NCI-H187 (cell line): ENCODE measurements at regions not wholly inside any gene's neighbourhood (a gene's known extent, or its start where the extent isn't known, plus 50 kb on each side); places are given as distances from the start of the nearest gene placed in this dataset.

Experiments
- DNase-seq, 2 experiments: peaks; one replicate each; lab custom pipeline; 2025; lab: John Stamatoyannopoulos, UW

DNA sequence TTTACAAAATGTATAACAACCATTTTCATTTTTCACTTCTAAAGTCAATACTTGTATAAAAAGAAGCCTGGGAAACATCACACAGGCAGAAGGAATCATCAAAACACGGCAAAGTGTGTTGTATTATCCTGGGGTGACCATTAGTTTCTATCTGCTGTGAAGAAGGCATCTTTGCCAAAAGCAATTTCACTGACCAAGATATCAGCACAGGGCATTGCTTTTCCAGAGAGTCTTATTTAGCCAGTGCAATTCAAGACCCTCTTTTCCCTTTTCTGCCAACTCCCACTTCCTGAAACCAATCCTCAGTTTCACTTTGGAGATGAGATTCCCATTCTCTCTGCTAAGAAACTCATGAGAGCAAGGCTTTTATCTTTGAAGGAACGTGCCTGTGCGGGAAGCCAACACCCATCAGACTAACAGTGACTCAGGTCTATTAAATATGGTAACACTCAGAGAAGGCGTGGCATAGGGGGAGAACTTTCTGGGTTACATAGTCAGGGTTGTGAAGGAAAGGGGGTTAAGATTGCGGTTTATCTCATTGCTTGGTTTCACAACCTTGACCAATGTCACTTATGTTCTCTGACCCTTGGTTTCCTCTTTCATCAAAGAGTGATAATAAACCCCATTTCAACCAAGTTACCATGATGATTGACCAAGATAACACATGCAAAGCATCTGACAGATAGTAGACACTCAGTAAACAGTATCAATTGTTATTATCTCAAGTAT lies 666.9 kb upstream of the KLF4 start:
- no peak for DNase-seq

DNA sequence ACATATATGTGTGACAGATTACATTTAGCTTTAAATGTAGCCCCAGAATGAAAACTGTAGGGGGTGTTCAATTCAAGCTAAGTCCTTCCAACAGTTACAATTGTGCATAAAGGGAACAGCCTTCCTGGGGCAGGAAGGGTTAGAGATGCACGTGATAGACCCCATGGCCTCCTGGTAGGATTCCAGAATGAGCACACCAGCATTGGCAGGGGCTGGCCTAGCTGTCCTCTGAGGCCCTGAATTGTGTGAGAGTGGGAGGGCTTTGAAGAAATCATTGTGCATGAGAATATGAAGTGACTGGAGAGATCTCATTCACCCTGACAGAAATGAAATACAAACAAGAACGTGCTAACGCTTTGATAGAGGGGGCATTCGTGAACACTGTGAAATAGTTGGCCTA lies 663.8 kb upstream of the KLF4 start:
- no peak for DNase-seq

DNA sequence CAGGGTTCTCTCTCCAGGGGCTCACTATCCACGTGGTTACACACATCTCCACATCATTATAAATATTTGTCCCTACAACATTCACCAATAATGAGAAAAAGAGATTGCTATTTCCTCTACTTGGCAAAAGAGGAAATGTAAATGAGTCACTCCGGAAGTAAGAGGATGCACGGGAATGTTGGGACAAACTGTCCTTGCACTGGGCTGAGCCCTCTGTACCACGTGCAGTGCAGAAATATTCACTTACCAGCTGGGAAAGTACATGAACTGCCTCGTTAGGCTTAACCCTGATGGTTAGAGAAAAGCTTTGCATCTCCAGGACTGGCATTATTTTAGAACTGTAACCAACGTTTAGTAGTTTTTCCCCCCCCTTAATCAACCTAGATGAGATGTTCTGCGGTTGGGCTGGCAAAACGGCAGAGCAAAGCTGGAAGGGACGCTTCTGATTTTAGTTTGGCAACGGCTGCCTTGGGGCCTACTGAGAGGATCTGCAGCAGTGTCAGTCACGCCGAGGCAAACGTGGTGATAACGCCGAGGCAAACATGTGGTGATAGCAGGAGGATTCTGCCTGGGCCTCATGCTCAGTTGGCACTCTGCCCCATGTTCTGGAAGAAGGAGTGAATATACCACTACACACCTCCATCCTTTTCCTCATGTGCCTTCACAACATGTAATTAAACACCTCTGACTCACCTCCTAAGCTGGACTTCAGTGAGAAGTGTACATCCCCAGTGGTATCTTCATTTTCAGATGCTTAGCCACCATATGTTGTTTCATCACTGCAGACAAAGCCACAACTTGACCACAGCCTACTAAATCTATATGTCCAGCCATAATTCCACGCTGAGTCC lies 661.4 kb upstream of the KLF4 start:
- DNase-seq = no peak

DNA sequence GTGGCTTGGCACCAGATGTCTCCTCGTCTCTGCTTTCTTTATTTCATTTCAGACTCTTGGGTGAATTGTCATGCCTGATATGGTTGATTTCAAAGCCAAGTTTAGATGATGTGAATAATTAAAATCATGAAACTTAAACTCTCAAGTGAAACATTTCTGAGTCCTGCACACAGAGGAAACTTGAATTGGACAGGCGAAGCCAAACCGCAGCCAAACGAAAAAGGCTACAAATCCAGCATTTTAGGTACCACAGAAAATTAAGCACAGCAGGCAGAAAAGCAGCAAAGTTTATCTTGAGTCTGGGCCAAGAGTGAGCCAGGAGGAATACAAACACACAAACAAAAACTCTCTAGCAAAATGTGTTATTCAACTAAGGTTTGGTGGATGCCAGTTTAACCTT lies 659.8 kb upstream of the KLF4 start:
- DNase-seq = no peak

DNA sequence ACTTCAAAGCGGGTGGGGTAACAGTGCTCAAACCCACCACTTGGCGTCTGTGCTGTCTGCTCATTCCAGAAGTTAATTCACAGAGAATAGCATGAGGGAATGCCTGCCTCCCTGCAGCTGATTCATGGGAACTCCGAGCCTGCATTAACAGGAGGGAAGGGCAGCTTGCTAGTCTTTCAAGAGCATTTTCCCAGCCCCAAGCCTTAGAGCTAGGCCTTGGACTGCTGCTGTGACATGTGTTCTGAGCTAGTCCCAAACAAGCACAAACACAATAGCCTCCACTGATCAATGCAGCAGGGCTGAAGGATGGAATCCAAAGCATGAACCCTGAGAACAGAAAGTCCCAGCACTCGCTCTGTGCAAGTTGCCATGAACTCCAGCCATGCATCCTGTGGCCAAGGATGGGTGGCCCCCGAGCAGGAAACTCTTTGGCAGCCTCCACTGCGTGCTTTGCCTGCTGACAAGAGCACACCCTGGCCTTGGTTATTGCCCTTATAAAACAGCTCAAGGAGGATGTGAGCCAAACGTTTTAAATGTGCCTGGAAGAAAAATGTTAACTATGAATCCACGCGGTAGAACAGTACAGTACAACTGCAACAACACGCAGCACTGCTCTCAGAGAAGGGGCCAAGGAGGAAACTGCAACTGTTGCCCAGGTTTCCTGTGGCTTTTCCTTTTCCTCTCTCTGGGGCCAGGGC lies 653.1 kb upstream of the KLF4 start:
- DNase-seq = no peak

DNA sequence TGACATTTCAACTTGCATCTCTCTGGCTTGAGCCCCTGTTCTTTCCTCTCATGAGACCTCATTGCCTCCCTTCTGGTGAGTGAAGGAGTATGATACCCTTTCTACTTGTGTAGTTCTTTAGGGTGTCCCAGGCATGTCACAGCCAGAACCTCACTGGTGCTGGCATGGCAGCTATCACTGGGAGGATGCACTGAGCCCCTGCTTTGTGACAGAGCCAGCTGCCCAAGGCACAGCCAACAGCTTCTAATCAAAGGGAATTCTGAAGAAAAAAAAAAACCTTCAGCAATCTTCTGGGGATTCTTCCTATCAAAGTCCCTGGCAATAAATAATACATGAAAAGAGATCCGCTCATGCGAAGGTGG lies 652.6 kb upstream of the KLF4 start:
- DNase-seq = no peak

DNA sequence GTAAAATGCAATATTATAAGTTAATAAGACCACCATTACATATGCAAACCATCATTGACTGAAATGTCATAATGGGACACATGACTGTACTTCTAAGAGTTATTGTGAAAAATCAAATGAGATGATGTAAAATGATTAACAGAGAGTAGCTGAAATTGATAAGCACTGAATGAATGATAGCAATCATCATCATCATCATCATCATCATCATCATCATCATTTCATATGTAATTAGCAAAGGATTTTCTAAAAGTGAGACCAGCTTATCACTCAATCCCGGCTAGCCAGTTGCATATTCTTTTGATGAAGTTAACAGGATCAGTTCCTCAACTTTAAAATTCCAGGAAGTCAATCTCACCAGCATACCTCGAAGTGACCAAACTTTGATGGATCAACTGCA lies 650.3 kb upstream of the KLF4 start:
- DNase-seq = no peak

DNA sequence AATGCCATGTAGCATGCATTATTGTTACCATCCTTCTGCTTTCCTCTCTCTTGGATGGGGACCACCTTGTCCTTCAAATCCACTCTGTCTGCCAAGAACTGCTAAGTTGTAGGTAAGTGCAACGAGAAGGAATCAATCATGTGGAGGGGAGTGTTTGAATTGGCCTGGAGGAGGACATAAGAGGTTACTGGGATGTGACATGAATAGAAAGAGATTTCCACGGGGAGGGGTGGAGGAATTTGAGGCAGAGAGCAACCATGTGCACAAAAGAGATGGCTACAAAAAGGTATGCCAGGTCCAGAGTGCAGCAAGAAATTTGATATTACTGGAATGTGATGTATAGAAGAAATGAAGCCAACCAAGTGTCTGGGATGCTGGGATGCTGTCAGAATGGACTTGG lies 648.9 kb upstream of the KLF4 start:
- DNase-seq = peak in 1 of 2 experiments; percentile 3

DNA sequence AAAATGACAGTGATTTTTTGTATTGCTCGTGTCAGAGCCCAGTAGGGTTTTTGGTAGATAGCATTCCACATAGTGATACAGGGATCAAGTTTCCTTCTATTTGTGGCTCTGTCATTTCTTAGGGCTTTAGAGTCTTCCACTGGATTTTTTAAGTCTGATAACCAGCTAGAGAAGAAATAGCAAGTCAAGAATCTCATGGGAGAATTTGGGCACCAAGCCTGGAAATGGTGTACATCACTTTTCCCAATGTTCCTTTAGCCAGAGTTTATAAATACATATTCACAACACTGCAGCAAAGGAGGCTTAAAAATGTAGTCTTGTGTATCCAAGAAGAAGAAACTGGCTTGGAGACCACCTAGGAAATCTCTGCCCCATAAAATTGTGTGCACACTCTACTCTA lies 647.1 kb upstream of the KLF4 start:
- DNase-seq = no peak

DNA sequence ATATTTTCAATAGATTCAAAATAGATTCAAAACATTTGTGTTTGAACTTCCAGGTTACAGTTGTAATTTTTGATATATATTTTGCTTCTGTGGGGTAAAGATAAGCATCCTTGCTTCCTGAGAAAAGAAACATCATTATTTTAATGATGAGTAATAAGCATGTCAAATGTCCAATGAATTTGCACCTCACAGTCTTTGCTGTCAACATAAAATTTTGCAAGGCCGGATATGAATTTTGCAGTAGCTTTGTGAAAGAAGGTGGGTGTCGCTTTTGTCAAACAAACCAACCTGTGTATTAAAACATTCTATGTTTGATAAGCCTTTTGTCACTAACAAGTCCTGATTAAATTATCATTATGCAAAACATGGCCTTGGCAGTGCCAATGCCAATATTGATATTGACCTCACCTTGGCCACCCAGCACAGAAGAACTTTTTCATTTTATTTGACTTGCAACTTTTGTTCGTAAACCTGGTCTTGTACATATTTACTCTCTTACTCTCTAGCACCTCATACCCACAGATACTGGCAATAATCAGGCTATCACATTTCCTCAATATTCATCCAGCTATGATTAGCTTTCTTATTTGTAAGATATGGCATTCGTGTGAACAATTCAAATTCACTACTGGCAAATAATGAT lies 645.0 kb upstream of the KLF4 start:
- DNase-seq = no peak

DNA sequence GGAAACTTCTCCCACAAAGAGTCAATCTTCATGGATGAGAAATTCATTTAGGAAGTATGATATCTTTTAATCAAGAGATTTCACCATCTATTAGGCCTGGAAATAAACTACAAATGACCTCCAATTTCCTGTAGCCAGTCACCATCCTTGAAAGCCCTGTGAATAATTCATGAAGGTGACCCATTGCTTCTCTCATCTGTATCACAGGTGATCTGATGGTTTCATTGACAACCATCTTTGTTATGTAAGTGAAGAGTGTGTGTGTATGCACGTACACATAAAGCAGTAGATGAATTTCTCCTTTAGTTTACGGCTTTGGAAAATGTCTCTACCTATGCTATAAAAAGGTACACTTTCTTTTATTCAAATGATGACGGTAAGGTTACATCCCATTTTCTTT lies 644.1 kb upstream of the KLF4 start:
- DNase-seq = no peak

DNA sequence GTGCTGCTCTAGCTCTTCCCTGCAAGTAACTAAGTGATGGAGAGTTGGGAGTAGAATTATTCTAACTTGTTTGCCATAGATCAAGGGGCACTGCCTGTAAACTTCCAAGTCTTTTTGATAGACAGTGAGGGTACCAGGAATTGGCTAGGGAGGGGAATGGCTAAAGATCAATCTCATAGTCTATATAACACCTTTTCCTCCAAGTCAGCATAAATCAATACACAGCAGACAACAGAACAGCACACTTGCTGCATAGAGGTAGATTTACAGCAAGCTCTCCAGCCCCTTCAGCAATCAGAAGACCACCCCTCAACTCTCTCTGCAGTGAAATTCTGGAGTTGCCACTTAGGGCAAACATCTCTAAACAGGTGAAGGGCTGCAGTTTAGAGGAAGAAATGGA lies 643.5 kb upstream of the KLF4 start:
- DNase-seq = no peak

DNA sequence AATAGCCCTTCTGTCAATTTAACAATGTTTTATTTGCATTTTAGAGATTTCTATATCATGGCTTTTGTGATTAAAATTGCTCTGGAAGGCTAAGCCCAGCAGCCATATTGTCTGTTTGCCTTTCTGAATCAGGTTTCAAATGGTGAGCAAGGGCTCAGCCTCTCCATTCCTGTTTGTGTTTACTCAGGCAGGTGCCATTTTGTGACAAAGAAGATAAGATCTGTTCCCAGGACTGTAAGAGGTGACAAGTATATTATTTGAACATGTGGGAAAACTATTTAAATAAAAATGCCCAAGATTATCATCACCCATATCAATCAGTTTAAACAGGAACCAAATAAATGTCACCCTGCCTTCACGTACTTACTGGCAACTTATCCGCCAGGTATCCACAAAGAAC lies 641.3 kb upstream of the KLF4 start:
- DNase-seq = no peak

DNA sequence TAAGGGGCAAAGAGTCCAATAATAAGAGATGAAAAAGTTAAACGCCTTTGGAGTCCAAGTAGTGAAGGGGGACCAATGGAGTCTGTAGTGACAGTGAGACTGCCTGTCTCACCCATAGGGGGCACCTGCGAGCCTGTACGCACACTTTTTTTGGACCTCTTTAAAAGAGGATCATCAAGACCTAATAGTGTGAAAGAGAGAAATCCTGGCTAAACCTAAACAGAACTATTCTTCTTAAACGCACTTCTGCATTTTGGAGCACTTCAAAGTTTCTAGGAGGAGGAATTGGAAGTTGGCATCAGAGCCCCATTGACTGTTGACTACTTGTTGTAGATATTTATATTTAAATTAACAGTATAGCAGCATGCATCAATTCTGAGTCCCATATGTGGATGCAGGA lies 636.1 kb upstream of the KLF4 start:
- no peak for DNase-seq

DNA sequence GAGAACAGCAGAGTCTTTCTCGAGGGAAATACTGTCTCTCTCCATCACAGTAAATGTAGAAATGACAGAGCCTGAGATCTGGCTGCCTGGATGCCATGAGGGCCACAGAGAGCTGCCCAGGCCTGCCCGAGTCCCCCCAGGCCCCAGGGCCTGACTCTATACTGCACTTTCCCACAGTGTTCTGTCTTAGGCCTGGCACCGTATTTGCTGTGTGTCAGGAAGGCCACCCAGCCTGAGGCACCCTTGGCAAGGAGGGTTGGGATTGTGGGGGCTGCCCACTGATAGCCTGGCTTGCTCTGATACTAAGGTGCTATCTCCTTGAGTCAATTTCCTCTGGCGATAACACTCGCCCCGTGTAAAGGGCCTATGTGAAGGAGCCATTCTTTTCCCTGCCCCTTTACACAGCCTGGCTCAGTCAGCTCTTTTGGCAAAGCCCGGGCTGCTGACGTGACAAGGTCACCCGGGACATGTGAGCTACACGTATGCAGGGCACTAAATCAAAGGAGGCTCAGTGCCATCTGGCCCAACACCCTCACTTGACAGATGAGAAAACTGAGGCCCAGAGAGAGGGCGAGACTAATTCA lies 630.1 kb upstream of the KLF4 start:
- no peak for DNase-seq

DNA sequence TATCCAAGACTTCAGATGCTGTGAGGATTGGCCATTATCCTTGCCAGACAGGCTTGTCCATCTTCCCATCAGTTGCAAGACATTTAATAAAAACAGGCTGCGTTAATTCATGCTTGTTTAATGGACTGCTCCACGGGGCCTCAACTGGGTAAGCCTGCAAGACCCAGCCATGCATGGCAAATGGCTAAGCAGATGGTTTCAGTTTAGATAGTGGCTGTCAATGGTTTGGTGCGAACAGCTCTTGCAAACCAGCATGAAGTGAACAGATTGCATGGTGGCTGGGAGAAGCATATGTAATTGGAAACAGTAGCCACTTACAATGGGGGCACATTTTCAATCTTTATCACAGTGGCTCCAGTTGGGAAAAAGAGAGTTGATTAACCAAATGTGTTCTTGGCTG lies 628.2 kb upstream of the KLF4 start:
- no peak for DNase-seq

DNA sequence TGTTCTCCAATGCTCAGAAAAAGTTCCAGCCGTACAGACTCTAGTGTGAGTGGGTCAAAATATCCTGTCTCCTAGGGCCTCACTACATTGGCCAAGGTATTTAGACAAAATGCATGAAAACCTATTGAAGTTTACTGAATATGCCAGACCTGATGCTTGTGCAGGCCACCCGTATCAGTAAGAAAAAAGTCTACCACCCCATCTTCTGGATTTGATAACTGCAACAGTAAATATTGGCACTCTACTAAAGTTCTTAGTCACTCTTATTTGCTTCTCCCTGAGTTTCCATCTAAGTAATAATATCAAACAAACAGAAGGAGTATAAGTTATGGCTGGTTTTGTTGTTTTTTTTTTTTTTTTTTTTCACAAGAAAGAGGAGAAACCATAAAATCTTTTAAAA lies 627.7 kb upstream of the KLF4 start:
- DNase-seq = no peak

DNA sequence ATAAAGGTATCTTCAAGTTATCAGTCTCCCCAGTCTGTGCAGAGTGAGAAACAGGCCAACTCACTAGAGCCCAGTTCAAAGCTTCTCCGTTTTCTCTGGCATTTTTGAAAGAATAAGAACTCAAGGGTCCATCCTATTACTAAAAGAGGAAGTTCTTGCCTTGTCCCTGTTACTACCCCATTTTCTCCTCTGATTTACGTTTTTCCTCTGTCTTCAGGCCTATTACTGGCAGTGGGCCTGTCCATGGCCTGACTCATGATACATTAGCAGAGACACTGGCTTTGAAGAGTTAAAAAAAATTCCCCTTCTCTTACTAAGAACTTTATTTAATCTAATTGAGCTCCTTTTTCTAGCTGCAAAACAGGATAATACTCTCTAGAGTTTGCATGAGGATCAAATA lies 624.0 kb upstream of the KLF4 start:
- DNase-seq = no peak

DNA sequence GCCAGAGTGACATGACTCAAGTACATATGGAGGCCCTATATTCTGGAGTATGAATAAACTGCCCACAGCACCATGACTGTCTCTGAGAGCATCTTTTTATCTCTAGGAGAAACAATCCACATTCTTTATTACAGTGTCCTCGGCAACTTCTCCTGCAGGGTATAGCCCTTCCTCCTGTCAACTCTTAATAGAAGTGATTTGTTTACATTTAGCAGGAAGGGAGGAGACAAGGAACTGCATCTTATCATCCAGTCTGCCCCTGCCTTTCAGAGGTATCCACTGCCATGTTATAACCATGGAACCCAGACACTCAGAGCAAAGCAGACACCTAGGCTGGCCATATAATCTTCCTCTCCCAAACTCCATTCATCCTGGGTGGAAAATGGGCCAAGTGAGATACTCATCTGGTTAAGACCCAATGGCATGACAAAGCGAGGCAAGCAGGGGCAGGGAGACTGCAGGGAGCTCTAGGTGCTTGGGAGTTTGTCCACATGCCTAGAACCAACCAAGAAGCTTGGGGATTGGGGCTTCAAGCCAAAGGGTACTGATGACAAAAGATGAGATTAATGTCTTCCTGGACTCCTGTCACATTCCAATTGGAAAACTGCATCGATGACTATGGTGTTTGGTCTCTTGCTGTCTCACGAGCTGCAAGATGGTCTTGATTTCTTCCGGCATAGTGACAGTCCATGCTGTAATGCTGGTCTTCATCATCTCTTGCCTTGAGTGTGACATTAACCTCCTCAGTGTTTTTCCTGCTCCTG lies 620.5 kb upstream of the KLF4 start:
- DNase-seq = no peak

DNA sequence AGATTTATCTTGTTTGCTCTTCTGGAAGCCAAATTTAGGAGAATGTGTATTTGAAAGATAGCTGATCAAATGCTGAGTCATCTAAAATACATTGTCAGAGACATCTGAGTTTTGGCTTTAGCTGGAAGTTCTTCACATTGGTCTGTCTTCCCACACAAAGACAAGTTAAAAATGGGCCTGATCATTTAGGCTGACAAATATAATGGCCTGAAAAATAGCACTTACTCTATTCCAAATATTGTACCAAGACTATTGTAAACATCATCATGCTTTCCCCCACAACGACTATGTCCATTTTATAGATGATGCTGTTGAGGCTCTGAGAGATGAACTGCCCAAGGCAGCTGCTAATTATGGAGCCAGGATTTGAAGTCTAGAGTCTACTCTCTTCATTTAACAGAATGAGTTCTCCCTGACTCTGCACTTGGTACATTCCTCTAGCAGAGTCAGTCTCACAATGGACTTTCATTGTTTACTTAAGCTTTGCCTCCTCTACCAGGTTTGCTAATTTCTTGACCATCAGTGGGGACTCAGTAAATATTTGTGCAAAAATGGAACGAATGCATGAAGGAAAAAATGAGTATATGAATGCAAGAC lies 619.4 kb upstream of the KLF4 start:
- DNase-seq = no peak

DNA sequence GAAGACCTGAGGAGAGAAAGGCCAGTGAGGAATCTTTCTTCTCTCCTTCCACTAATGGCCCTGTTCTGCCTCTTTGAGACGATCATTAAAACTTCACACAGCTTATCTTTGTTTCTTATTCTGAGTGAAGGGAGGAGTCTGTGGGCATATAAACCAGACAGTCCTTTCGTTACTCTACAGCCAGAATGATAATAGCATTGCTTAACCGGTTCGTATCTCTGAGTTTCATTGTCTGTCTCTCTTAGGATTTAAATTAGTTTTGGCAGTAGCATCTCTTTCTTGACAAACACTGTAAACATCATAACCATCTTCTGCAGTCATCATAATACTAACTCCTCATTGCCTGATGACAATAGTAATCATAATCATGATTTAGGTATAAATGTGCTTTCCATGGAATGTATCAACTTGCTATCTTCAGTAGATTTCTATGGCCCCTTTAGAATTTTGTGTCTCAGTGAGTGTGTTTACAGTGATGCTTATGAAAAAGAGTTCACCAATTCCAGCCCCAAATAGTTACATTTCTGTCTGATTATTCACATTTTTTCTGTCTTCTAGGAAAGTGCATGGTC lies 618.8 kb upstream of the KLF4 start:
- DNase-seq = no peak
